ENCODE measurements at regions not wholly inside any gene's neighbourhood (a gene's known extent, or its start where the extent isn't known, plus 50 kb on each side); places are given as distances from the start of the nearest gene placed in this dataset.

GRCh38 chr18:76707534-76707933 lies 114.8 kb upstream of the ZNF236 start:
- no peak for TF ChIP-seq POLR2A (IDR thresholded peaks at IDR 0.05; ENCODE audit: low read length)
- TF ChIP-seq GATA1 (IDR thresholded peaks at IDR 0.05; ENCODE audit: low read depth, low read length): no peak
